Loucy (cell line): ENCODE measurements at regions not wholly inside any gene's neighbourhood (a gene's known extent, or its start where the extent isn't known, plus 50 kb on each side); places are given as distances from the start of the nearest gene placed in this dataset.

Experiments used
- CTCF ChIP-seq: fragments of 200-600 bp; sonication (generic); conservative IDR thresholded peaks from 2 replicates; pipeline ENCODE4 v1.5.1; 2014; ENCODE audit warnings: mild to moderate bottlenecking, antibody characterized with exemption, low read length
- EZH2phosphoT487 ChIP-seq: fragments of 200-600 bp; IDR thresholded peaks from 2 replicates; pipeline ENCODE4 v1.6.1; 2018; ENCODE audit warnings: antibody characterized with exemption, mild to moderate bottlenecking, moderate library complexity, borderline replicate concordance

- no peak for TF ChIP-seq CTCF
- no peak for TF ChIP-seq EZH2phosphoT487
Measured at GRCh38 chr10:9743639-9744038, 1274.0 kb upstream of the CELF2 start.
